T-helper 17 cell (primary cell): ENCODE measurements at regions not wholly inside any gene's neighbourhood (a gene's known extent, or its start where the extent isn't known, plus 50 kb on each side); places are given as distances from the start of the nearest gene placed in this dataset.

Source experiments
- ATAC-seq: fragments of 150-1000 bp; cut with Tn5 transposase; 2 replicates; pipeline ENCODE4 v1.10.0; 2021; ENCODE audit warnings: mild to moderate bottlenecking, moderate library complexity
- DNase-seq, 3 donors: peaks; one replicate each; pipeline versions ENCODE4 v3.0.0 to v3.0.0-alpha.2; 2020 to 2021
- H3K9me3 ChIP-seq: one replicate; pipeline ENCODE4 v1.7.0; 2013; ENCODE audit warnings: low read length, mild to moderate bottlenecking; ENCODE audit not compliant: control insufficient read depth, poor library complexity, severe bottlenecking
- H3K27ac Mint-ChIP-seq: one replicate; pipeline ENCODE4 v1.8.0; 2022; ENCODE audit warnings: mild to moderate bottlenecking, moderate library complexity, mixed read lengths
- H3K27me3 Mint-ChIP-seq: one replicate; pipeline ENCODE4 v1.8.0; 2022; ENCODE audit warnings: mixed read lengths
- H3K36me3 Mint-ChIP-seq: one replicate; pipeline ENCODE4 v1.8.0; 2022; ENCODE audit warnings: low read depth, mixed read lengths
- H3K4me1 Mint-ChIP-seq: one replicate; pipeline ENCODE4 v1.8.0; 2022; ENCODE audit warnings: mild to moderate bottlenecking, mixed read lengths
- H3K4me3 Mint-ChIP-seq: one replicate; pipeline ENCODE4 v1.8.0; 2022; ENCODE audit warnings: mild to moderate bottlenecking, moderate library complexity, mixed read lengths

DNA sequence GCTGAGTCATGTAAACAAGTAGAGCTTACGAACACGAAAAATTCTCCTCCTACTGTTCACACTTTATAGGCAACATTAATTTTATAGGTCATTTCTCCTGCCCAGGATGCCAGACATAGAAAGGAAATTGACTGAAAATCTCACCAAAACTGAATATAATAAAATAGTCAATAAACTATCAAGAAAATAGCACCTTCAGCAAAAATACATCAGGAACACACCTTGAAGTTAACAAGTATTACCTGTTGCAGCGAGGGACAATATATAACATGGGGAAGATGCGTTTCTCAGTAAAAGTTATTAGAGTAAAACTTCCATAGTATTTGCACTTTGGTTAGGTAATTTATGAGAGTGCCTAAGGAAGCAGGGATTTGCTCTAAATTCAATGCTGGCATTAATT is 344.6 kb downstream of the KCNJ3 start:
- H3K27ac Mint-ChIP-seq, result no peak overlapping the region
- H3K36me3 Mint-ChIP-seq, result no peaks in the 10 kb centered on the region
- H3K4me3 Mint-ChIP-seq, result no peak overlapping the region
- no peaks in the 10 kb centered on the region for H3K9me3 ChIP-seq
- DNase-seq (no peak), ATAC-seq (no peak)
- no peaks in the 10 kb centered on the region for H3K27me3 Mint-ChIP-seq
- H3K4me1 Mint-ChIP-seq, result no peaks in the 10 kb centered on the region

DNA sequence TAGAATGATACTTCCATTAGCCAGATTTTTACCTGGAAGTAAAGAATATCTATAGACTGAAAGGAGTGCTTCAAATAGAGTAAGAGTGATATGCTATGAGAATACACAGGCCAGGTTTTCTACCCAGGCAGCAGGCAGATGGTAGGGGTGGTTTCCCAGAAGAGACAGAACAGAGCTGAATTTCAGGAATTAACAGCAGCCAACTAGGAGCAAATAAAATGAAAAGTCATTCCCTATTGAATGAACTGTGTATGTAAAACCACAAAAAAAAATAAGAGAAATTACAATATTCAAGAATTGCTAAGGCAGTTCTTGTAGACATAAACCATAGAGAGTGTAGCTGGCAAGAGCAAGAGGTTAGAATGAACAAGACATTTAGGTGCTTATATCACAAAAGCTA is 336.8 kb downstream of the KCNJ3 start:
- no peaks in the 10 kb centered on the region for H3K9me3 ChIP-seq
- no peaks in the 10 kb centered on the region for H3K36me3 Mint-ChIP-seq
- no peak overlapping the region for H3K27ac Mint-ChIP-seq
- no peaks in the 10 kb centered on the region for H3K4me1 Mint-ChIP-seq
- no peaks in the 10 kb centered on the region for H3K27me3 Mint-ChIP-seq
- DNase-seq (no peak), ATAC-seq (no peak)
- no peak overlapping the region for H3K4me3 Mint-ChIP-seq

- Mint-ChIP-seq H3K4me3 (no peak overlapping the region), H3K27ac (no peak overlapping the region), H3K36me3 (no peaks in the 10 kb centered on the region), H3K4me1 (no peaks in the 10 kb centered on the region), H3K27me3 (no peaks in the 10 kb centered on the region)
- no peaks in the 10 kb centered on the region for H3K9me3 ChIP-seq
- no peak for ATAC-seq
- no peak for DNase-seq
Observed at GRCh38 chr2:155033652-155034051, 335.2 kb downstream of the KCNJ3 start.

DNA sequence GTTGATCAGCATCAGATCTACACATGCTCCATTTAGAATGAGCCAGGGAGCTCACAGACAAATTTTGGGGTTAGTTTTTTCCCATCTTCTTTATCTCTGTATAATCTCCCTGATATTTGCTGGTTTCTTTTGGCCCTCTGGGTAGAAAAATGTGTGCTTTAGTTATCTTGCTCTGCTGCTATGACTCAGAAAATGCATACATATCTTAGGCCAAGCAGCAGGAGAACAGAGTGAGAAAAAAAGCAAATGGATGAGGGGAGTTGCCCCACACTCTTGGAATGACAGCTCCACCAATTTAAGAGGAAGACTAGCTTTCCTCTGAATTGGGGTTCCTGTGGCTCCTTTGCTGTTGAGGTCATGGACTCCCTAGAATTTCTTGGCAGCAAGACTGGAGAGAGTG is 331.8 kb downstream of the KCNJ3 start:
- H3K27ac Mint-ChIP-seq, result no peak overlapping the region
- H3K9me3 ChIP-seq, result no peaks in the 10 kb centered on the region
- H3K27me3 Mint-ChIP-seq, result no peaks in the 10 kb centered on the region
- no peaks in the 10 kb centered on the region for H3K4me1 Mint-ChIP-seq
- H3K4me3 Mint-ChIP-seq, result no peak overlapping the region
- ATAC-seq, result no peak
- no peak for DNase-seq
- H3K36me3 Mint-ChIP-seq, result no peaks in the 10 kb centered on the region

DNA sequence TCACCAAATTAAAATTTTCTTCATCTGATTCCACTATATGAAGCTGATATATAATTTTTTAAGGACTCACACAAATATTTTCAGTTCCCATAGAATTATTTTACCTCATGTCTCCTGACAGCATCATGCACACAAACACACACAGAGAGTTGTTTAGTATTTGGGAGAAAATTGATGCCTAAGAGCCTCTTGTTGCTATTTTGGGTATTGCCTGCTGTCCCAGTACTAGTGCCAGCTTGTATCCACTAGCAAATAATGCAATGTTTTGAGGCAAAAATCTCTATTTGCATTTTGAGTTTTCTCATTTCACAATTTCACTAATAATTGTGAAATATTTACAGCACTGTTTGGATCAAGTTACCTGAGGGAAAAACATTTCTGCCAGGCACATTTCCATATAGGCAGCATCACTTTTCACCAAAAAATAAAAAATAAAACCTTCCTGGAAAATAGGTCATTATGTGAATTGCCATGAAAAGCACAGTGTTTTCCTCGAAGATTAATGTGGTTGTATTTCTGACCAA is 328.2 kb downstream of the KCNJ3 start:
- Mint-ChIP-seq H3K4me3 (no peak overlapping the region), H3K27me3 (no peaks in the 10 kb centered on the region), H3K27ac (no peak overlapping the region), H3K4me1 (no peaks in the 10 kb centered on the region), H3K36me3 (no peaks in the 10 kb centered on the region)
- no peak for ATAC-seq
- H3K9me3 ChIP-seq, result no peaks in the 10 kb centered on the region
- DNase-seq, result no peak

DNA sequence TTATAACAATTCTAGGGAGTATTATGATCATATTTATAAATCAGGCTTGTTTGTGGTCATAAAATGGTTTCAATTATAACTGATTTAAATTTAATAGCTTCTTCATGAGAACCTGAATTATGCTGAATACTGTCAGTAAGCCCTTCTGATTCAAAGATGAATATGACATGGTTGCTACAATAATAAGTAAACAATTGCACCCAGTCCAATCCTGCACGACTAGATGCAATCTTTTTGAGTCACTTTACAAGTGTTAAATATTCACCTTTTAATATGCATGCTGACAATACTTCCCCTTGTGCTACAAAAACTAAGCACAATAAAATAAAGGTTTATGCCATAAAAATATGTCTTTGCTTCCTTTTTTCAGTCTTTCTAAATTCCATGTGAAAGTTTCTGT is 325.2 kb downstream of the KCNJ3 start:
- H3K4me1 Mint-ChIP-seq, result no peaks in the 10 kb centered on the region
- ATAC-seq, result no peak
- H3K27ac Mint-ChIP-seq, result no peak overlapping the region
- H3K4me3 Mint-ChIP-seq, result no peak overlapping the region
- no peaks in the 10 kb centered on the region for H3K36me3 Mint-ChIP-seq
- no peaks in the 10 kb centered on the region for H3K9me3 ChIP-seq
- DNase-seq, result no peak
- no peaks in the 10 kb centered on the region for H3K27me3 Mint-ChIP-seq

DNA sequence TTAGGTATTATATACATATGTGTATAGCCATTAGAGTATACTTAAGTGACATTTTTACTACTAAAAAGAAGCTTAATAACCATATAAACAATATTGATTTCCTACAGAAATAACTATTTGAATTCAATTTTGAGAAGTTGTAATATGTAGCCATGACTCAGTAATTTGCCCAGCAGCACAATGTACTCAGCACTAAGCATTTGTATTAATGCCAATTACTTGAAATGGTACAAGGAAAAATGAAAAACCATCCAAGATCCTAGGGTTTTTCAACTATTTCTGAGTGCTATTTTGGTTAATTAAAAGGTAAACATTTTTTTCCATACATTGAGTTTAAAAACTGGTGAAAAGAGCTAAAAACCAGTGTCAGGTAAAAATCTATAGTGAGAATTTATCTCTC is 324.0 kb downstream of the KCNJ3 start:
- H3K9me3 ChIP-seq, result no peaks in the 10 kb centered on the region
- H3K4me1 Mint-ChIP-seq, result no peaks in the 10 kb centered on the region
- H3K27ac Mint-ChIP-seq, result no peak overlapping the region
- ATAC-seq (no peak), DNase-seq (no peak)
- no peaks in the 10 kb centered on the region for H3K36me3 Mint-ChIP-seq
- no peaks in the 10 kb centered on the region for H3K27me3 Mint-ChIP-seq
- H3K4me3 Mint-ChIP-seq, result no peak overlapping the region

GRCh38 chr2:155021618-155022017 is 323.1 kb downstream of the KCNJ3 start:
- Mint-ChIP-seq H3K4me1 (no peaks in the 10 kb centered on the region), H3K36me3 (no peaks in the 10 kb centered on the region), H3K27me3 (no peaks in the 10 kb centered on the region), H3K27ac (no peak overlapping the region), H3K4me3 (no peak overlapping the region)
- DNase-seq, result no peak
- ATAC-seq, result no peak
- no peaks in the 10 kb centered on the region for H3K9me3 ChIP-seq

- ATAC-seq (no peak), DNase-seq (no peak)
- Mint-ChIP-seq H3K27ac (no peak overlapping the region), H3K4me1 (no peaks in the 10 kb centered on the region), H3K27me3 (no peaks in the 10 kb centered on the region), H3K4me3 (no peak overlapping the region), H3K36me3 (no peaks in the 10 kb centered on the region)
- H3K9me3 ChIP-seq, result no peaks in the 10 kb centered on the region
Observed at GRCh38 chr2:155020246-155020645, 321.8 kb downstream of the KCNJ3 start.

DNA sequence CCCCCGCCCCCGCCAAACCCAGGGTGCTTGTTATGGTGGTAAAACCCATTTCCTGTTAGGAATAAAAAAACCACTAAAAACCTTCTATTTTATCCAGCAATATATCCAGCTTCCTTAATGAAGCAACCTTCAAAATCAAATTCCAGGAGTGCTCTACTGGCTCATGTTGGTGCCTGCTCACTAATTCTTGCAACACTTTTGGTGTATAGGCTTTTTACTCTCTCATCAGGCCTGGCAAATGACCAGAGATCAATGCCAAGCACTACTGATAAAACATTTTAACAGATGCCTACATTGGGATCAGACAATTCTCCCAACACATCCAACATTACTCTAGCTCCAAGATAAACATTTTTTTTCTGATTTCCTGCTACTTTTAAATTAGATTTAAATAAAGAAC is 312.4 kb downstream of the KCNJ3 start:
- H3K27me3 Mint-ChIP-seq, result no peaks in the 10 kb centered on the region
- no peaks in the 10 kb centered on the region for H3K9me3 ChIP-seq
- H3K36me3 Mint-ChIP-seq, result no peaks in the 10 kb centered on the region
- DNase-seq (no peak), ATAC-seq (no peak)
- H3K27ac Mint-ChIP-seq, result no peak overlapping the region
- H3K4me3 Mint-ChIP-seq, result no peak overlapping the region
- H3K4me1 Mint-ChIP-seq, result no peaks in the 10 kb centered on the region

GRCh38 chr2:154995361-154995760 is 296.9 kb downstream of the KCNJ3 start:
- Mint-ChIP-seq H3K27me3 (no peaks in the 10 kb centered on the region), H3K27ac (no peak overlapping the region), H3K4me1 (no peaks in the 10 kb centered on the region), H3K36me3 (no peaks in the 10 kb centered on the region), H3K4me3 (no peak overlapping the region)
- no peak for DNase-seq
- no peak for ATAC-seq
- H3K9me3 ChIP-seq, result no peaks in the 10 kb centered on the region

- Mint-ChIP-seq H3K4me3 (no peak overlapping the region), H3K36me3 (no peaks in the 10 kb centered on the region), H3K4me1 (no peaks in the 10 kb centered on the region), H3K27ac (no peak overlapping the region), H3K27me3 (no peaks in the 10 kb centered on the region)
- ATAC-seq (no peak), DNase-seq (no peak)
- no peaks in the 10 kb centered on the region for H3K9me3 ChIP-seq
Observed at GRCh38 chr2:154992826-154993225, 294.3 kb downstream of the KCNJ3 start.

GRCh38 chr2:154978710-154979109 is 280.2 kb downstream of the KCNJ3 start:
- H3K27me3 Mint-ChIP-seq, result no peaks in the 10 kb centered on the region
- H3K36me3 Mint-ChIP-seq, result no peaks in the 10 kb centered on the region
- no peaks in the 10 kb centered on the region for H3K9me3 ChIP-seq
- H3K4me1 Mint-ChIP-seq, result no peaks in the 10 kb centered on the region
- no peak overlapping the region for H3K4me3 Mint-ChIP-seq
- no peak for ATAC-seq
- DNase-seq, result no peak
- H3K27ac Mint-ChIP-seq, result no peak overlapping the region

GRCh38 chr2:154978244-154978643 is 279.7 kb downstream of the KCNJ3 start:
- ATAC-seq, result no peak

DNA sequence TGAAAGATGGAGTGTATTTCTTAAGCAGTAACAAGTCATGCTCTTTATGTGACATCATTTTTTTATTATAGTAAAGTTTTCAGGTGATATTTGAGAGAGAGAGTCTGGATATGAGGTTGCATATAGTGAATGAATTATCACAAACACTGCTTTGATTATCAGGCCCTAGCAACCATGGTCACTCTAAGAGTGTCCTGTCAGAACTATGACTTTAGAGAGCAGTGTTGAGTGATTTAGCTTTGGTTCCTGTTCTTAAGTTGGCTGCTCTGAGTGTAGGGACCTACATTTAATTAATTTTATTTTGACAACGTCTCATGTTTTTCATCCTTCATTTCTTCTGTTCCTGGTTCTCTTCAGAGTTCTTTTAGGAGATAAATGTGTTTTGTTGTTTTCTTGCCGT is 275.5 kb downstream of the KCNJ3 start:
- Mint-ChIP-seq H3K4me3 (no peak overlapping the region), H3K27me3 (no peaks in the 10 kb centered on the region), H3K27ac (no peak overlapping the region), H3K4me1 (no peaks in the 10 kb centered on the region), H3K36me3 (no peaks in the 10 kb centered on the region)
- ATAC-seq, result no peak
- no peaks in the 10 kb centered on the region for H3K9me3 ChIP-seq
- DNase-seq, result no peak

More at GRCh38 chr2:154978244-154978643, 279.7 kb downstream of the KCNJ3 start:
- Mint-ChIP-seq H3K36me3 (no peaks in the 10 kb centered on the region), H3K4me3 (no peak overlapping the region), H3K27ac (no peak overlapping the region), H3K27me3 (no peaks in the 10 kb centered on the region), H3K4me1 (no peaks in the 10 kb centered on the region)
- DNase-seq, result no peak
- H3K9me3 ChIP-seq, result no peaks in the 10 kb centered on the region
